ENCODE measurements at regions not wholly inside any gene's neighbourhood (a gene's known extent, or its start where the extent isn't known, plus 50 kb on each side); places are given as distances from the start of the nearest gene placed in this dataset.

GRCh38 chr5:125012727-125013451 is 266.4 kb upstream of the ZNF608 start:
- Histone ChIP-seq H3K9ac (ENCODE audit: low read length) (no peak overlapping the region), H3K9me3 (ENCODE audit: low read length) (no peaks in the 10 kb centered on the region), H2AFZ (ENCODE audit: low read length) (no peak overlapping the region), H4K20me1 (ENCODE audit: low read length) (no peaks in the 10 kb centered on the region), H3K9me2 (replicated peaks; ENCODE audit: low read length) (no peaks in the 10 kb centered on the region), H3K4me3 (ENCODE audit: low read length) (no peak overlapping the region), H3F3A (ENCODE audit: low read length, unreplicated experiment) (no peaks in the 10 kb centered on the region), H3K36me3 (ENCODE audit: low read depth, low read length) (no peaks in the 10 kb centered on the region), H3K27me3 (ENCODE audit: low read length) (no peaks in the 10 kb centered on the region), H3K4me2 (ENCODE audit: low read length) (no peak overlapping the region), H3K27ac (ENCODE audit: low read length) (no peak overlapping the region), H3K79me2 (ENCODE audit: low read length) (no peaks in the 10 kb centered on the region), H3K4me1 (ENCODE audit: insufficient read depth, low read length) (peaks cover 20% of the 10 kb centered on the region)
- POLR2A ChIA-PET (ENCODE audit: unreplicated experiment), result no interaction called here
- TF ChIP-seq EZH2phosphoT487 (IDR thresholded peaks at IDR 0.05; ENCODE audit: borderline replicate concordance, low read length) (no peak), EZH2 (IDR thresholded peaks at IDR 0.05; ENCODE audit: low read length, unreplicated experiment) (no peak), CTCF (conservative IDR thresholded peaks at IDR 0.05; ENCODE audit: low read depth, low read length) (no peak)
- ATAC-seq (no peak), DNase-seq (no peak)
- intact Hi-C loops (cut with micrococcal nuclease), result no loop called here
- CTCF ChIA-PET, result no interaction called here
- BruUV-seq (replicated peaks), result no TSS peak

GRCh38 chr5:125014202-125014601 is 267.8 kb upstream of the ZNF608 start:
- no peaks in the 10 kb centered on the region for H4K20me1 ChIP-seq (ENCODE audit: low read length)
- no peak overlapping the region for H3K4me3 ChIP-seq (ENCODE audit: low read length)
- no peak overlapping the region for H3K27ac ChIP-seq (ENCODE audit: low read length)
- H3F3A ChIP-seq (ENCODE audit: low read length, unreplicated experiment), result no peaks in the 10 kb centered on the region
- no peaks in the 10 kb centered on the region for H3K9me2 ChIP-seq (replicated peaks; ENCODE audit: low read length)
- no peaks in the 10 kb centered on the region for H3K36me3 ChIP-seq (ENCODE audit: low read depth, low read length)
- POLR2A ChIA-PET (ENCODE audit: unreplicated experiment), result no interaction called here
- CTCF ChIA-PET, result no interaction called here
- ATAC-seq (no peak), DNase-seq (no peak)
- no peaks in the 10 kb centered on the region for H3K9me3 ChIP-seq (ENCODE audit: low read length)
- no peaks in the 10 kb centered on the region for H3K79me2 ChIP-seq (ENCODE audit: low read length)
- H3K9ac ChIP-seq (ENCODE audit: low read length), result no peak overlapping the region
- TF ChIP-seq CTCF (conservative IDR thresholded peaks at IDR 0.05; ENCODE audit: low read depth, low read length) (no peak), EZH2 (IDR thresholded peaks at IDR 0.05; ENCODE audit: low read length, unreplicated experiment) (no peak), EZH2phosphoT487 (IDR thresholded peaks at IDR 0.05; ENCODE audit: borderline replicate concordance, low read length) (no peak)
- intact Hi-C loops (cut with micrococcal nuclease), result no loop called here
- no TSS peak for BruUV-seq (replicated peaks)
- no peaks in the 10 kb centered on the region for H3K27me3 ChIP-seq (ENCODE audit: low read length)
- H2AFZ ChIP-seq (ENCODE audit: low read length), result no peak overlapping the region
- H3K4me2 ChIP-seq (ENCODE audit: low read length), result no peak overlapping the region
- peaks cover 20% of the 10 kb centered on the region for H3K4me1 ChIP-seq (ENCODE audit: insufficient read depth, low read length)

- no TSS peak for BruUV-seq (replicated peaks)
- ChIA-PET POLR2A (ENCODE audit: unreplicated experiment) (no interaction called here), CTCF (no interaction called here)
- no peaks in the 10 kb centered on the region for H3K9me2 ChIP-seq (replicated peaks; ENCODE audit: low read length)
- TF ChIP-seq EZH2phosphoT487 (IDR thresholded peaks at IDR 0.05; ENCODE audit: borderline replicate concordance, low read length) (no peak), EZH2 (IDR thresholded peaks at IDR 0.05; ENCODE audit: low read length, unreplicated experiment) (no peak), CTCF (conservative IDR thresholded peaks at IDR 0.05; ENCODE audit: low read depth, low read length) (no peak)
- no peak overlapping the region for H2AFZ ChIP-seq (ENCODE audit: low read length)
- H3K9ac ChIP-seq (ENCODE audit: low read length), result no peak overlapping the region
- H3F3A ChIP-seq (ENCODE audit: low read length, unreplicated experiment), result no peaks in the 10 kb centered on the region
- no peaks in the 10 kb centered on the region for H3K36me3 ChIP-seq (ENCODE audit: low read depth, low read length)
- H3K27ac ChIP-seq (ENCODE audit: low read length), result no peak overlapping the region
- H3K27me3 ChIP-seq (ENCODE audit: low read length), result no peaks in the 10 kb centered on the region
- intact Hi-C loops (cut with micrococcal nuclease), result no loop called here
- H3K4me1 ChIP-seq (ENCODE audit: insufficient read depth, low read length), result 0 out of 2 replicates have a peak, but pooled peaks cover under 1% of the 10 kb centered on the region
- no peak overlapping the region for H3K4me3 ChIP-seq (ENCODE audit: low read length)
- DNase-seq (peak; percentile 6), ATAC-seq (no peak)
- H3K4me2 ChIP-seq (ENCODE audit: low read length), result no peak overlapping the region
- H4K20me1 ChIP-seq (ENCODE audit: low read length), result no peaks in the 10 kb centered on the region
- no peaks in the 10 kb centered on the region for H3K79me2 ChIP-seq (ENCODE audit: low read length)
- no peaks in the 10 kb centered on the region for H3K9me3 ChIP-seq (ENCODE audit: low read length)
These were observed 271.4 kb upstream of the ZNF608 start for GRCh38 chr5:125017796-125018195.
